Thymus (tissue), 11 donors: ENCODE measurements at regions not wholly inside any gene's neighbourhood (a gene's known extent, or its start where the extent isn't known, plus 50 kb on each side); places are given as distances from the start of the nearest gene placed in this dataset.
A peak's percentile ranks its signal among the peaks of the same experiment; 100 is the strongest.

ENCODE experiments used
- DNase-seq, 9 donors: peaks; one replicate each; pipeline ENCODE4 v3.0.0-alpha.2; 2013; ENCODE audit warnings: low spot score in 9 of 9, low read depth in 6 of 9, missing footprints in 1 of 9
- H3K27ac ChIP-seq, 2 donors: one replicate each; pipeline ENCODE4 v1.5.1; 2013; ENCODE audit warnings: control low read depth in 1 of 2, low read depth in 1 of 2, low read length in 1 of 2, mild to moderate bottlenecking in 1 of 2, moderate library complexity in 1 of 2
- H3K27me3 ChIP-seq, 2 donors: one replicate each; pipeline ENCODE4 v1.5.1; 2013; ENCODE audit warnings: low read length in 1 of 2; ENCODE audit not compliant: control insufficient read depth in 2 of 2, insufficient read depth in 1 of 2
- H3K36me3 ChIP-seq, 2 donors: one replicate each; pipeline ENCODE4 v1.5.1; 2013; ENCODE audit warnings: low read length in 1 of 2, mild to moderate bottlenecking in 1 of 2, moderate library complexity in 1 of 2; ENCODE audit not compliant: control insufficient read depth in 2 of 2, insufficient read depth in 2 of 2
- H3K4me1 ChIP-seq, 2 donors: one replicate each; pipeline ENCODE4 v1.5.1; 2013; ENCODE audit warnings: low read length in 2 of 2; ENCODE audit not compliant: control insufficient read depth in 2 of 2, insufficient read depth in 2 of 2
- H3K4me3 ChIP-seq, 2 donors: one replicate each; pipeline ENCODE4 v1.5.1; 2013; ENCODE audit warnings: low read length in 2 of 2, control low read depth in 1 of 2, mild to moderate bottlenecking in 1 of 2
- H3K9me3 ChIP-seq, 2 donors: one replicate each; pipeline ENCODE4 v1.5.1; 2013; ENCODE audit warnings: low read length in 1 of 2, mild to moderate bottlenecking in 1 of 2; ENCODE audit not compliant: control insufficient read depth in 2 of 2, insufficient read depth in 1 of 2
- WGBS: extraction: QIAGEN DNeasy Blood & Tissue Kit; methylation state at CpG from one replicate; pipeline ENCODE4 v1.1.7; 2013; 5-methylcytosine and 5-hydroxymethylcytosine counted together
- donor health status: healthy.

- Histone ChIP-seq H3K9me3 (no peaks in the 10 kb centered on the region), H3K27me3 (peaks cover 0 to 3% of the 10 kb centered on the region in 2 donors), H3K4me1 (no peaks in the 10 kb centered on the region), H3K27ac (no peak overlapping the region), H3K4me3 (no peak overlapping the region), H3K36me3 (no peaks in the 10 kb centered on the region)
- 89% methylated on average over 13 of the region's 13 CpGs for WGBS
- DNase-seq, result no peak
Measured at GRCh38 chr9:93900971-93901861, 53.9 kb downstream of the BARX1 start.

DNA sequence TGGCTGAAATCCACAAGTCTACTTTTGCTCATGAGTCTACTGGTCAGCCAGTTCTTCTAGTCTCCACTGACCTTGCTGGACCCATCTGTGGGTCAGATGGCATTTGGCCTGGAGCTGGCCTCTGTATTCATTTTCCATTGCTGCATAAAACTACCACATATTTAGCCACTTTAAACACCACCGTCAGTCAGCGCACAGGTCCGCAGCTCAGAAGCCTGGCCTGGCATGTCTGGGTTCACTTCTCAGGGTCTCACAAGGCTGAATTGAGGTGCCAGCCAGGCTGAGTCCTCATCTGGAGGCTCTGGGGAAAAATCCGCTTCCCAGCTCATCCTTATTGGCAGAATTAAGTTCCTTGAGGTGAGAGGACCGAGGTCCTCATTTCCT lies 54.7 kb downstream of the BARX1 start:
- 92% methylated on average over 5 of the region's 5 CpGs for WGBS
- no peak for DNase-seq
- peaks cover 0 to 3% of the 10 kb centered on the region in 2 donors for H3K27me3 ChIP-seq

GRCh38 chr9:93899609-93900435 lies 55.3 kb downstream of the BARX1 start:
- no peak for DNase-seq

More for the DNA sequence above, 54.7 kb downstream of the BARX1 start:
- H3K9me3 ChIP-seq, result no peaks in the 10 kb centered on the region
- H3K4me1 ChIP-seq, result no peaks in the 10 kb centered on the region
- H3K27ac ChIP-seq, result no peak overlapping the region
- H3K4me3 ChIP-seq, result no peak overlapping the region
- no peaks in the 10 kb centered on the region for H3K36me3 ChIP-seq

GRCh38 chr9:93898502-93899426 lies 56.4 kb downstream of the BARX1 start:
- DNase-seq, result no peak
- H3K36me3 ChIP-seq, result no peaks in the 10 kb centered on the region
- 90% methylated on average over 17 of the region's 17 CpGs for WGBS
- H3K4me1 ChIP-seq, result no peaks in the 10 kb centered on the region
- peaks cover 0 to 4% of the 10 kb centered on the region in 2 donors for H3K9me3 ChIP-seq
- no peak overlapping the region for H3K27ac ChIP-seq
- no peak overlapping the region for H3K4me3 ChIP-seq
- peaks cover 0 to 3% of the 10 kb centered on the region in 2 donors for H3K27me3 ChIP-seq

More at GRCh38 chr9:93899609-93900435, 55.3 kb downstream of the BARX1 start:
- Histone ChIP-seq H3K4me1 (no peaks in the 10 kb centered on the region), H3K36me3 (no peaks in the 10 kb centered on the region), H3K4me3 (no peak overlapping the region), H3K27me3 (peaks cover 0 to 3% of the 10 kb centered on the region in 2 donors), H3K27ac (no peak overlapping the region), H3K9me3 (no peaks in the 10 kb centered on the region)
- WGBS, result 95% methylated on average over 8 of the region's 8 CpGs

DNA sequence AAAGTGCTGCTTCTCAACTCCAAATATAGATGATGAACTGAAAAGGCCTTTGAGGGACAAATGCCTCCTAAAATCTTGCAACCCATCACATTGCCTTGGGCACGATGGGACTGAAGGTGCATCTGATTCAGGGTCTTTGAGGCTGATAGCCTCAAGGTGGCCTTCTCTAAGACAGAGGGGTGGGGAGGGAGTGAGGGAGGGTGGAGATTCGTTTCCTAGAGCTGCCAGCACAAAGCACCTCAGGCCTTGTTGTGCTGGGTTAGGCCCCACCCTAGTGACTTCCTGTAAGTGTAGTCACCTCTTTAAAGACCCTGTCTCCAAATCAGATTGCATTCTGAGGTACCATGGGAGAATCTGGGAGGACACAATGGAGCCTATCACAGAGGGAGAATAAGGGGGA lies 57.1 kb downstream of the BARX1 start:
- Histone ChIP-seq H3K27ac (no peak overlapping the region), H3K4me1 (no peaks in the 10 kb centered on the region), H3K4me3 (no peak overlapping the region), H3K9me3 (peaks cover 0 to 9% of the 10 kb centered on the region in 2 donors), H3K36me3 (no peaks in the 10 kb centered on the region), H3K27me3 (peaks cover 0 to 2% of the 10 kb centered on the region in 2 donors)
- DNase-seq, result peak in 1 of 9 donors; percentile 13
- WGBS, result 65% methylated on average over 2 of the region's 2 CpGs

GRCh38 chr9:93897075-93897970 lies 57.8 kb downstream of the BARX1 start:
- Histone ChIP-seq H3K27me3 (no peaks in the 10 kb centered on the region), H3K27ac (no peak overlapping the region), H3K4me1 (no peaks in the 10 kb centered on the region), H3K36me3 (no peaks in the 10 kb centered on the region), H3K9me3 (peaks cover 0 to 9% of the 10 kb centered on the region in 2 donors), H3K4me3 (no peak overlapping the region)
- DNase-seq, result no peak
- WGBS, result 96% methylated on average over 8 of the region's 8 CpGs

DNA sequence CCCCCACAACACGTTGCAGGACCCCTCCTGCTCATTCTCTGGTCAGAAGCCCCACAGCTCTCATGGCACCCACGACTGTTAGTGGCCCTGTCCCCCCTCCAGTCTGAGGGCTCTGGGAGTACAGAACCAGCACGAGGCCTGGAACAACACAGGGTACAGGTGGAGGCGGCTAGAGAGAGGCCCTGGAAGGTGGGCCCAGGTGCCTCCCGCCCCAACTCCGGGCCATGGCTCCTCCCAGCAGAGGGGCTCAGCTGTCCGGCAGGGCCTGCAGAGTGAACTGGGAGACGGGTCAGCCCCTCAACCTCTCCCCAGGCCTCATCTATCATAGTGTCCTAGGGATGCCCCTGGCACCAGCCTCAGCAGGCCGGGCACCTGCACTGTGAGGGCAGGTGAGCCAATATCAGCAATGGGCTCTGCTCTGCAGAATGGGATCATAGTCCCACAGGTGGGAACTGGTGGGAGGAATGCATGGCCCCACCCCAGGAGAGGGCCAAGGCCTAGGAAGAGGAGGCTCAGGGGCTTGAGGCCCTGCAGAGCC lies 58.6 kb downstream of the BARX1 start:
- Histone ChIP-seq H3K4me3 (no peak overlapping the region), H3K9me3 (peaks cover 0 to 9% of the 10 kb centered on the region in 2 donors), H3K27ac (no peak overlapping the region), H3K4me1 (no peaks in the 10 kb centered on the region), H3K27me3 (no peaks in the 10 kb centered on the region), H3K36me3 (no peaks in the 10 kb centered on the region)
- no peak for DNase-seq
- 92% methylated on average over 9 of the region's 9 CpGs for WGBS

DNA sequence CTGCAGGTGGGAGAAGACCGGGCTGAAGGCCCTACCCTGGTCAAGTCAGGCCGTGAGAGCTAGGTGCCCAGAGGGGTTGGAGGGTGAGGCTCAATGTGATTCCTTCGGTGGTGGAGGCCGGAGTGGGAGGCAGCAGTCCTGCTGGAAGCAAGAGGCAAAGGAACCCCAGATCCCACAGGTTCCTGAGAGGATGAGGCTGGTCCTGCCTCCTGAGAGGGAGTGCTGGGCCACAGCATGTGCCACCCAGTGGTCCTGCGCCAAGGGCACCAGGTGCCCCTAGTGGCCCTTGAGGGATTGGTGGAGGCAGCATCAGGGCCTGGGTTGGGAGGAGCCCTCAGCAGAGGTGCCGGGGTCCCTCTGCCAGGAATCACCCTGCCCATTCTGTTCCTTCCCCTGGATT lies 59.1 kb downstream of the BARX1 start:
- no peaks in the 10 kb centered on the region for H3K27me3 ChIP-seq
- no peaks in the 10 kb centered on the region for H3K36me3 ChIP-seq
- WGBS, result 97% methylated on average over 6 of the region's 6 CpGs
- DNase-seq, result no peak
- no peaks in the 10 kb centered on the region for H3K4me1 ChIP-seq
- no peak overlapping the region for H3K4me3 ChIP-seq
- H3K9me3 ChIP-seq, result peaks cover 0 to 9% of the 10 kb centered on the region in 2 donors
- no peak overlapping the region for H3K27ac ChIP-seq
